ENCODE measurements at regions not wholly inside any gene's neighbourhood (a gene's known extent, or its start where the extent isn't known, plus 50 kb on each side); places are given as distances from the start of the nearest gene placed in this dataset.

GRCh38 chr5:167736992-167737391, 554.5 kb upstream of the WWC1 start:
- Histone ChIP-seq H3K4me1 (peaks cover 7 to 9% of the 10 kb centered on the region in 2 donors), H3K9me3 (no peaks in the 10 kb centered on the region), H3K27ac (no peak overlapping the region), H3K36me3 (no peaks in the 10 kb centered on the region), H3K4me3 (replicated peaks in 1 of 3) (no peak overlapping the region), H3K27me3 (no peaks in the 10 kb centered on the region)
- TF ChIP-seq CTCF (IDR thresholded peaks at IDR 0.05) = no peak
- TF ChIP-seq POLR2A (IDR thresholded peaks at IDR 0.05) = no peak
- no peak for DNase-seq
- intact Hi-C loops (cut with DNase I) = no loop called here
- 88% methylated on average over 12 of the region's 12 CpGs for WGBS, 2 donors

- Histone ChIP-seq H3K4me3 (replicated peaks in 1 of 3) (no peak overlapping the region), H3K27ac (peak overlapping the region; percentile 34 to 63 (median 39)), H3K36me3 (no peaks in the 10 kb centered on the region), H3K4me1 (peaks cover 3 to 12% of the 10 kb centered on the region in 2 donors), H3K27me3 (no peaks in the 10 kb centered on the region), H3K9me3 (no peaks in the 10 kb centered on the region)
- intact Hi-C loops (cut with DNase I) = no loop called here
- 53 to 69% methylated on average over 4 of the region's 4 CpGs for WGBS, 2 donors
- peak in 1 of 2 donors; percentile 21 for DNase-seq
- TF ChIP-seq POLR2A (IDR thresholded peaks at IDR 0.05) (no peak), CTCF (IDR thresholded peaks at IDR 0.05) (no peak)
Observed at GRCh38 chr5:167743695-167744464, 547.6 kb upstream of the WWC1 start.

DNA sequence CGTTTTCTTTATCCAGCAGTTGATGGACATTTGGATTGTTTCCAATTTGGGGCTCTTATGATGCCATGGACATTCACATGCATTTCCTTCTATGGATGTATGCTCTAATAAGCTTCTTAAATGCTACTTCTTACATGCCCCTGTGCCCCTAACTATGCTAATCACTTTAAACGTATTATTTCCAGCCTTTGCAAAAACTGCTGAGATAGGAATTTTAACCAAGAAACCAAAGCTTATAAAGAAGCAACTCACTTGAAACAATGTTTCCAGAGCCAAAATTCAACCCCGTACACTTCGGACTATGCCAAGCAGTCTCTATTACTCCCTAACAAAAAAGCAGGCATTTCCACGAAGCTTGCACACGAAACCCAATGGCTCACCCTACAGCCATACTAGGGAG, 545.6 kb upstream of the WWC1 start:
- intact Hi-C loops (cut with DNase I) = no loop called here
- 79 to 81% methylated on average over 6 of the region's 6 CpGs for WGBS, 2 donors
- no peak for DNase-seq
- H3K4me1 ChIP-seq = peaks cover 3 to 12% of the 10 kb centered on the region in 2 donors
- TF ChIP-seq CTCF (IDR thresholded peaks at IDR 0.05) (no peak), POLR2A (IDR thresholded peaks at IDR 0.05) (no peak)
- no peak overlapping the region for H3K27ac ChIP-seq
- H3K36me3 ChIP-seq = no peaks in the 10 kb centered on the region
- H3K9me3 ChIP-seq = no peaks in the 10 kb centered on the region
- H3K27me3 ChIP-seq = no peaks in the 10 kb centered on the region
- no peak overlapping the region for H3K4me3 ChIP-seq (replicated peaks in 1 of 3)

- Histone ChIP-seq H3K27me3 (no peaks in the 10 kb centered on the region), H3K4me3 (replicated peaks in 1 of 3) (no peak overlapping the region), H3K4me1 (no peaks in the 10 kb centered on the region), H3K9me3 (no peaks in the 10 kb centered on the region), H3K27ac (no peak overlapping the region), H3K36me3 (no peaks in the 10 kb centered on the region)
- TF ChIP-seq POLR2A (IDR thresholded peaks at IDR 0.05) = no peak
- no peak for TF ChIP-seq CTCF (IDR thresholded peaks at IDR 0.05)
- WGBS, 2 donors = 94 to 100% methylated on average over 1 of the region's 1 CpG
- intact Hi-C loops (cut with DNase I) = no loop called here
- DNase-seq = no peak
Observed at GRCh38 chr5:167750586-167750985, 540.9 kb upstream of the WWC1 start.

GRCh38 chr5:167752936-167753335, 538.5 kb upstream of the WWC1 start:
- Histone ChIP-seq H3K9me3 (no peaks in the 10 kb centered on the region), H3K27me3 (no peaks in the 10 kb centered on the region), H3K4me1 (no peaks in the 10 kb centered on the region), H3K4me3 (replicated peaks in 1 of 3) (no peak overlapping the region), H3K36me3 (no peaks in the 10 kb centered on the region), H3K27ac (no peak overlapping the region)
- TF ChIP-seq POLR2A (IDR thresholded peaks at IDR 0.05) (no peak), CTCF (IDR thresholded peaks at IDR 0.05) (no peak)
- no peak for DNase-seq
- intact Hi-C loops (cut with DNase I) = no loop called here
- WGBS, 2 donors = 81 to 86% methylated on average over 4 of the region's 4 CpGs

Data from thyroid gland (tissue), 4 donors.